A549 (cell line): ENCODE measurements at regions not wholly inside any gene's neighbourhood (a gene's known extent, or its start where the extent isn't known, plus 50 kb on each side); places are given as distances from the start of the nearest gene placed in this dataset.

ENCODE experiments used
- ATAC-seq, 2 experiments: fragments of 200-7000 bp in 1 of 2; fragments of >200 bp in 1 of 2; cut with Nextera tagmentation in 1 of 2; cut with Tn5 transposase in 1 of 2; 3 replicates each; pipeline versions ENCODE4 v1.8.0 to v1.9.1; 2018 to 2020; ENCODE audit warnings: mild to moderate bottlenecking in 1 of 2, moderate library complexity in 1 of 2
- CTCF ChIA-PET: fragments of 300-600 bp; sonication (Branson Sonifier 250); formaldehyde crosslinking; extraction: SDS; loops from one replicate; lab custom pipeline; 2021; ENCODE audit warnings: antibody characterized with exemption, inconsistent platforms; lab: Yijun Ruan, JAX
- POLR2A ChIA-PET: fragments of 350-600 bp; formaldehyde crosslinking; extraction: SDS; loops from one replicate; lab custom pipeline; 2021; ENCODE audit warnings: antibody characterized with exemption, inconsistent platforms; lab: Yijun Ruan, JAX
- DNase-seq, 2 experiments: peaks; one replicate each; pipeline versions ENCODE4 v3.0.0 to v3.0.0-alpha.2; 2011 to 2016; ENCODE audit warnings: low read depth in 1 of 2, low spot score in 1 of 2
- FAIRE-seq: peaks from 2 replicates; lab custom pipeline; 2011; peaks lifted over from hg19 to GRCh38; lab: Jason Lieb, UNC
- H3K27ac ChIP-seq, 2 experiments: fragments of >200 bp; sonication (Bioruptor Twin); formaldehyde crosslinking; 3 replicates each; pipeline ENCODE4 v1.5.1; 2016 to 2017
- H3K4me1 ChIP-seq: fragments of >200 bp; sonication (Bioruptor Twin); formaldehyde crosslinking; 3 replicates; pipeline ENCODE4 v1.6.1; 2016
- H3K4me2 ChIP-seq: fragments of >200 bp; sonication (Bioruptor Twin); formaldehyde crosslinking; 3 replicates; pipeline ENCODE4 v1.6.1; 2016
- H3K4me3 ChIP-seq: fragments of >200 bp; sonication (Bioruptor Twin); formaldehyde crosslinking; 3 replicates; pipeline ENCODE4 v1.5.1; 2016
- H3K9me3 ChIP-seq: fragments of >200 bp; sonication (Bioruptor Twin); formaldehyde crosslinking; 3 replicates; pipeline ENCODE4 v1.6.1; 2016
- ATOH8 ChIP-seq: fragments of 250-450 bp; sonication (Bioruptor Pico); IDR thresholded peaks from 2 replicates; pipeline ENCODE4 v1.5.0; 2020; ENCODE audit warnings: low read depth, mild to moderate bottlenecking, moderate library complexity
- BHLHE40 ChIP-seq: IDR thresholded peaks from 2 replicates; pipeline ENCODE4 v1.6.1; 2012; ENCODE audit warnings: low read depth, low read length, inconsistent platforms
- CBX2 ChIP-seq: fragments of 200-600 bp; sonication (generic); IDR thresholded peaks from 2 replicates; pipeline ENCODE4 v1.6.1; 2016; ENCODE audit warnings: low read depth, mild to moderate bottlenecking, borderline replicate concordance
- CBX8 ChIP-seq: fragments of 200-600 bp; sonication (generic); IDR thresholded peaks from 2 replicates; pipeline ENCODE4 v1.6.1; 2016
- CHD2 ChIP-seq: fragments of 150-350 bp; IDR thresholded peaks from 2 replicates; pipeline ENCODE4 v1.6.1; 2014; ENCODE audit warnings: low read length; ENCODE audit not compliant: partially characterized antibody
- E2F6 ChIP-seq: IDR thresholded peaks from 2 replicates; pipeline ENCODE4 v1.6.1; 2012; ENCODE audit warnings: low read depth, borderline replicate concordance
- EHMT2 ChIP-seq: fragments of 200-600 bp; sonication (generic); IDR thresholded peaks from 2 replicates; pipeline ENCODE4 v1.6.1; 2016; ENCODE audit warnings: antibody characterized with exemption, low read depth, mild to moderate bottlenecking, moderate library complexity
- FOSL2 ChIP-seq, 2 experiments: fragments of 450-650 bp in 1 of 2; fragments of >200 bp in 1 of 2; sonication (Bioruptor Twin) in 1 of 2; formaldehyde crosslinking; IDR thresholded peaks; 2 replicates each; pipeline versions ENCODE4 v1.5.0 to v1.6.1; 2016 to 2020; ENCODE audit warnings: mild to moderate bottlenecking in 1 of 2, moderate library complexity in 1 of 2
- GATA3 ChIP-seq: IDR thresholded peaks from 2 replicates; pipeline ENCODE4 v1.6.1; 2012; ENCODE audit warnings: borderline replicate concordance
- HDAC2 ChIP-seq: fragments of 200-600 bp; sonication (generic); IDR thresholded peaks from 2 replicates; pipeline ENCODE4 v1.6.1; 2016
- HEYL ChIP-seq: fragments of 250-450 bp; sonication (Bioruptor Pico); IDR thresholded peaks from 2 replicates; pipeline ENCODE4 v1.8.0; 2021; ENCODE audit warnings: mild to moderate bottlenecking, moderate library complexity
- HOXA7 ChIP-seq: fragments of 250-450 bp; sonication (Bioruptor Pico); IDR thresholded peaks from 2 replicates; pipeline ENCODE4 v1.5.0; 2020; ENCODE audit warnings: mild to moderate bottlenecking, moderate library complexity
- HOXB13 ChIP-seq: fragments of 250-450 bp; sonication (Bioruptor Pico); IDR thresholded peaks from 2 replicates; pipeline ENCODE4 v1.5.0; 2020; ENCODE audit warnings: low read depth, mild to moderate bottlenecking, moderate library complexity
- HOXB5 ChIP-seq: fragments of 250-450 bp; sonication (Bioruptor Pico); IDR thresholded peaks from 2 replicates; pipeline ENCODE4 v1.5.0; 2020; ENCODE audit warnings: mild to moderate bottlenecking, moderate library complexity
- JUNB ChIP-seq: fragments of >200 bp; sonication (Bioruptor Twin); formaldehyde crosslinking; IDR thresholded peaks from 2 replicates; pipeline ENCODE4 v1.6.1; 2016
- MAX ChIP-seq: IDR thresholded peaks from 2 replicates; pipeline ENCODE4 v1.6.1; 2012
- MAZ ChIP-seq: fragments of 150-350 bp; IDR thresholded peaks from 2 replicates; pipeline ENCODE4 v1.6.1; 2014; ENCODE audit warnings: antibody characterized with exemption, low read depth, low read length, borderline replicate concordance
- NPAS2 ChIP-seq: fragments of 250-450 bp; sonication (Bioruptor Pico); IDR thresholded peaks from 2 replicates; pipeline ENCODE4 v1.8.0; 2022; ENCODE audit warnings: mild to moderate bottlenecking, moderate library complexity, borderline replicate concordance
- PHF8 ChIP-seq: fragments of 200-600 bp; sonication (generic); IDR thresholded peaks from 2 replicates; pipeline ENCODE4 v1.6.1; 2016; ENCODE audit warnings: low read depth, mild to moderate bottlenecking, antibody characterized with exemption, moderate library complexity, borderline replicate concordance
- RAD21 ChIP-seq, 2 experiments: fragments of >200 bp in 1 of 2; sonication (Bioruptor Twin) in 1 of 2; formaldehyde crosslinking in 1 of 2; IDR thresholded peaks in 1 of 2; conservative IDR thresholded peaks in 1 of 2; 2 replicates in 1 of 2; 3 replicates in 1 of 2; pipeline ENCODE4 v1.6.1; 2012 to 2018; ENCODE audit warnings: inconsistent platforms in 1 of 2
- RCOR1 ChIP-seq: fragments of 150-350 bp; IDR thresholded peaks from 2 replicates; pipeline ENCODE4 v1.6.1; 2014; ENCODE audit warnings: antibody characterized with exemption, low read length, low read depth
- RNF2 ChIP-seq: fragments of 200-600 bp; sonication (generic); IDR thresholded peaks from 2 replicates; pipeline ENCODE4 v1.6.1; 2016; ENCODE audit warnings: low read depth, mild to moderate bottlenecking, antibody characterized with exemption, moderate library complexity, borderline replicate concordance
- SMC3 ChIP-seq: fragments of >200 bp; sonication (Bioruptor Twin); formaldehyde crosslinking; IDR thresholded peaks from 3 replicates; pipeline ENCODE4 v1.6.1; 2018; ENCODE audit warnings: inconsistent platforms
- SREBF2 ChIP-seq: fragments of 450-650 bp; IDR thresholded peaks from 2 replicates; pipeline ENCODE4 v1.6.1; 2014; ENCODE audit warnings: mild to moderate bottlenecking, moderate library complexity
- TFCP2L1 ChIP-seq: fragments of 250-450 bp; sonication (Bioruptor Pico); IDR thresholded peaks from 2 replicates; pipeline ENCODE4 v1.5.0; 2021; ENCODE audit warnings: mild to moderate bottlenecking
- USF2 ChIP-seq: fragments of 450-650 bp; IDR thresholded peaks from 2 replicates; pipeline ENCODE4 v1.6.1; 2014; ENCODE audit warnings: antibody characterized with exemption
- ZNF302 ChIP-seq: fragments of 250-450 bp; sonication (Bioruptor Pico); IDR thresholded peaks from 2 replicates; pipeline ENCODE4 v1.9.0; 2021; ENCODE audit warnings: inconsistent platforms, mild to moderate bottlenecking, moderate library complexity
- ZSCAN20 ChIP-seq: fragments of 250-450 bp; sonication (Bioruptor Pico); IDR thresholded peaks from 2 replicates; pipeline ENCODE4 v1.8.0; 2022; ENCODE audit warnings: mild to moderate bottlenecking, moderate library complexity
- WGBS: methylation state at CpG from one replicate; pipeline ENCODE4 v1.1.6; 2017; ENCODE audit errors: missing lambda C conversion rate; 5-methylcytosine and 5-hydroxymethylcytosine counted together

GRCh38 chr15:93515256-93516051 lies 426.4 kb upstream of the RGMA start:
- Histone ChIP-seq H3K4me2 (no peak overlapping the region), H3K27ac (no peak overlapping the region), H3K9me3 (no peaks in the 10 kb centered on the region), H3K4me1 (no peaks in the 10 kb centered on the region), H3K4me3 (no peak overlapping the region)
- WGBS: 3% methylated on average over 5 of the region's 5 CpGs
- no peak for FAIRE-seq
- no peak for TF ChIP-seq CHD2
- TF ChIP-seq HDAC2: no peak
- TF ChIP-seq NPAS2: no peak
- no peak for TF ChIP-seq SREBF2
- no peak for TF ChIP-seq FOSL2 (IDR thresholded peaks at IDR 0.05)
- TF ChIP-seq FOSL2 (CRISPR knock-in tag; IDR thresholded peaks at IDR 0.05): no peak
- no peak for TF ChIP-seq MAZ
- TF ChIP-seq SMC3: no peak
- no peak for TF ChIP-seq USF2
- TF ChIP-seq ATOH8: no peak
- TF ChIP-seq PHF8: no peak
- TF ChIP-seq GATA3: no peak
- no peak for TF ChIP-seq HOXA7 (CRISPR knock-in tag)
- TF ChIP-seq HOXB5 (CRISPR knock-in tag): no peak
- TF ChIP-seq CBX8: no peak
- TF ChIP-seq BHLHE40: no peak
- no peak for TF ChIP-seq RNF2
- TF ChIP-seq CBX2: no peak
- TF ChIP-seq HOXB13 (CRISPR knock-in tag): no peak
- no peak for TF ChIP-seq TFCP2L1 (CRISPR knock-in tag)
- no peak for TF ChIP-seq HEYL (CRISPR knock-in tag)
- ATAC-seq: no peak
- DNase-seq: no peak
- ChIA-PET POLR2A (no interaction called here), CTCF (no interaction called here)

- no peak for FAIRE-seq
- DNase-seq: no peak
- ChIA-PET POLR2A (no interaction called here), CTCF (no interaction called here)
- TF ChIP-seq ZNF302 (CRISPR knock-in tag): no peak
- TF ChIP-seq ZSCAN20 (CRISPR knock-in tag): no peak
- no peak for TF ChIP-seq RCOR1
- no peak for TF ChIP-seq CBX2
- TF ChIP-seq BHLHE40: no peak
- no peak for TF ChIP-seq JUNB
- TF ChIP-seq MAX: no peak
- TF ChIP-seq SMC3: no peak
- no peak for TF ChIP-seq RAD21 (conservative IDR thresholded peaks at IDR 0.05 in 1 of 2, IDR thresholded peaks at IDR 0.05 in 1 of 2)
- no peak for TF ChIP-seq CBX8
- no peak for TF ChIP-seq E2F6
- TF ChIP-seq EHMT2: no peak
- no peak for TF ChIP-seq FOSL2 (IDR thresholded peaks at IDR 0.05)
- TF ChIP-seq FOSL2 (CRISPR knock-in tag; IDR thresholded peaks at IDR 0.05): no peak
- TF ChIP-seq RNF2: no peak
- TF ChIP-seq CHD2: no peak
- TF ChIP-seq PHF8: no peak
- TF ChIP-seq TFCP2L1 (CRISPR knock-in tag): no peak
- Histone ChIP-seq H3K4me2 (no peak overlapping the region), H3K4me1 (no peaks in the 10 kb centered on the region), H3K9me3 (no peaks in the 10 kb centered on the region), H3K4me3 (no peak overlapping the region), H3K27ac (no peak overlapping the region)
- no peak; a peak in 1 of 6 replicates for ATAC-seq
- WGBS: 31% methylated on average over 10 of the region's 11 CpGs
Measured at GRCh38 chr15:93506646-93507045, 417.6 kb upstream of the RGMA start.
